ENCODE measurements at regions not wholly inside any gene's neighbourhood (a gene's known extent, or its start where the extent isn't known, plus 50 kb on each side); places are given as distances from the start of the nearest gene placed in this dataset.

GRCh38 chr4:34010751-34011519, 2233.4 kb downstream of the ARAP2 start:
- H3K4me1 Mint-ChIP-seq, result no peaks in the 10 kb centered on the region
- no peaks in the 10 kb centered on the region for H3K27me3 Mint-ChIP-seq
- no peak for DNase-seq (ENCODE audit: low spot score in 2 of 2)
- no peak overlapping the region for H3K27ac Mint-ChIP-seq (ENCODE audit: low read depth)
- no peaks in the 10 kb centered on the region for H3K36me3 Mint-ChIP-seq (ENCODE audit: insufficient read depth)
- H3K9me3 Mint-ChIP-seq, result peaks cover 10% of the 10 kb centered on the region
- H3K4me3 Mint-ChIP-seq, result no peak overlapping the region
- no peak for ATAC-seq (replicated peaks; ENCODE audit: extremely low read depth, poor library complexity, severe bottlenecking)

GRCh38 chr4:34035225-34035624, 2209.1 kb downstream of the ARAP2 start:
- Mint-ChIP-seq H3K9me3 (peaks cover 14% of the 10 kb centered on the region), H3K4me3 (no peak overlapping the region), H3K27ac (ENCODE audit: low read depth) (no peak overlapping the region), H3K4me1 (no peaks in the 10 kb centered on the region), H3K36me3 (ENCODE audit: insufficient read depth) (no peaks in the 10 kb centered on the region), H3K27me3 (no peaks in the 10 kb centered on the region)
- ATAC-seq (replicated peaks; ENCODE audit: extremely low read depth, poor library complexity, severe bottlenecking) (no peak), DNase-seq (ENCODE audit: low spot score in 2 of 2) (no peak)

DNA sequence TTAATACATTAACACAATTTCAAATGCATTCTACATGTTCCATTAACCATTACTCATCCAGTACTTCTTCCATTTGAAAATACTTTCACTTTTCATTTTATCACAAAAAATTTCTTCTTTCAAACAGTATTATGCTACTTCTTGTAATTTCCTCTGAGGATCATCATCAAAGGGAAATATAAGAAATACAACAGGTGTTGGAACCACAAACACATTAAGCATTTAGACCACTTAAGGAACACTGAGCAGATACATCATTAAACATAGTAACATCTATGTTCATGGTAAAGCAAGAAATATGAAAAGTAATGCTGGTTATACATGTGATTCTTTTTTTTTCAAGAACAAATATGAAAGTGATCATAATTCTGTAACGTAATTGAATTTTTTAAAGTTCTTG, 2207.0 kb downstream of the ARAP2 start:
- H3K9me3 Mint-ChIP-seq, result peaks cover 16% of the 10 kb centered on the region
- H3K4me1 Mint-ChIP-seq, result no peaks in the 10 kb centered on the region
- no peaks in the 10 kb centered on the region for H3K36me3 Mint-ChIP-seq (ENCODE audit: insufficient read depth)
- H3K27ac Mint-ChIP-seq (ENCODE audit: low read depth), result no peak overlapping the region
- H3K4me3 Mint-ChIP-seq, result no peak overlapping the region
- DNase-seq (ENCODE audit: low spot score in 2 of 2) (no peak), ATAC-seq (replicated peaks; ENCODE audit: extremely low read depth, poor library complexity, severe bottlenecking) (no peak)
- H3K27me3 Mint-ChIP-seq, result no peaks in the 10 kb centered on the region

GRCh38 chr4:34039766-34040165, 2204.5 kb downstream of the ARAP2 start:
- no peaks in the 10 kb centered on the region for H3K36me3 Mint-ChIP-seq (ENCODE audit: insufficient read depth)
- no peaks in the 10 kb centered on the region for H3K27me3 Mint-ChIP-seq
- H3K9me3 Mint-ChIP-seq, result peaks cover 24% of the 10 kb centered on the region
- no peaks in the 10 kb centered on the region for H3K4me1 Mint-ChIP-seq
- H3K4me3 Mint-ChIP-seq, result no peak overlapping the region
- ATAC-seq (replicated peaks; ENCODE audit: extremely low read depth, poor library complexity, severe bottlenecking) (no peak), DNase-seq (ENCODE audit: low spot score in 2 of 2) (no peak)
- no peak overlapping the region for H3K27ac Mint-ChIP-seq (ENCODE audit: low read depth)

DNA sequence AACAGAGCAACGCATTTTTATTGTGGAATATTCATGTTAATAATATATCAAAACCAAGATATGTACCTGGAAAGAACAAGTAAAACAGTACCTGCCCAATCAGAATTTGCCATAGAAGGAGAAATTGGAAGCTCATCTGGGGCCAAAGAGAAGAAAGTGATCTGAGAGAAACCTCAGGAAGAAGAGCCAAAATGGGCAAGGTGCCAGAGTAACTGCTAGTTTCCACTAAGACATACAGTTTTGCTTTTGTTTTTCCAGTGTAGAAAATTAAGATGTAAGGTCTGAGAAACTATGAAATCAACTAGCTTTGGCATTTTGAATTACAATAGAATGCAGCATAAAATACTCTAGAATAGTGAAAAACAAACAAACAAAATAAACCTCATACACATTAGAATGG, 2201.2 kb downstream of the ARAP2 start:
- no peak overlapping the region for H3K27ac Mint-ChIP-seq (ENCODE audit: low read depth)
- no peak overlapping the region for H3K4me3 Mint-ChIP-seq
- no peaks in the 10 kb centered on the region for H3K36me3 Mint-ChIP-seq (ENCODE audit: insufficient read depth)
- no peak for DNase-seq (ENCODE audit: low spot score in 2 of 2)
- no peak for ATAC-seq (replicated peaks; ENCODE audit: extremely low read depth, poor library complexity, severe bottlenecking)
- H3K27me3 Mint-ChIP-seq, result no peaks in the 10 kb centered on the region
- H3K9me3 Mint-ChIP-seq, result peaks cover 22% of the 10 kb centered on the region
- H3K4me1 Mint-ChIP-seq, result no peaks in the 10 kb centered on the region

DNA sequence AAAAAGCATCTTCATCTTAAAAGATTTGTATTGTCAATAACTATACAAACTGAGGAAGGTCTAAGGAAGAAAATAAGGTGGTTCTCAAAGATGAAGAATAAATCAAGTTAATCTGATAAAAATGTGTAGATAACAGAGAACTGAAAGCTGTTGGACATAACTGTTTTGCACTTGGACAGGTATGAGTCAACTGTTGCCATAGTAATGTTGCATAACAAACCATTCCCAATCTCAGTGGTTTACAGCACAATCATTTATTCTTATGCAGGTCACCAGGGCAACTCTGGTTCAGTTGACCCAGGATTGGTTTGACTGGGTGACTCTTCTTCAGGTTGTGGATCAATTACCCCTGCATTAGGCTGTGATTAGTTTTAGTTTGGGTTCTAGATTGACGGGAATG, 2197.7 kb downstream of the ARAP2 start:
- no peak for DNase-seq (ENCODE audit: low spot score in 2 of 2)
- peaks cover 17% of the 10 kb centered on the region for H3K9me3 Mint-ChIP-seq

GRCh38 chr4:34047363-34047762, 2197.0 kb downstream of the ARAP2 start:
- Mint-ChIP-seq H3K9me3 (peaks cover 13% of the 10 kb centered on the region), H3K4me1 (no peaks in the 10 kb centered on the region), H3K27me3 (no peaks in the 10 kb centered on the region), H3K4me3 (no peak overlapping the region), H3K36me3 (ENCODE audit: insufficient read depth) (no peaks in the 10 kb centered on the region), H3K27ac (ENCODE audit: low read depth) (no peak overlapping the region)
- ATAC-seq (replicated peaks; ENCODE audit: extremely low read depth, poor library complexity, severe bottlenecking) (no peak), DNase-seq (ENCODE audit: low spot score in 2 of 2) (no peak)

More for the DNA sequence above, 2197.7 kb downstream of the ARAP2 start:
- no peak overlapping the region for H3K27ac Mint-ChIP-seq (ENCODE audit: low read depth)
- H3K27me3 Mint-ChIP-seq, result no peaks in the 10 kb centered on the region
- H3K4me1 Mint-ChIP-seq, result no peaks in the 10 kb centered on the region
- no peaks in the 10 kb centered on the region for H3K36me3 Mint-ChIP-seq (ENCODE audit: insufficient read depth)
- no peak for ATAC-seq (replicated peaks; ENCODE audit: extremely low read depth, poor library complexity, severe bottlenecking)
- H3K4me3 Mint-ChIP-seq, result no peak overlapping the region

DNA sequence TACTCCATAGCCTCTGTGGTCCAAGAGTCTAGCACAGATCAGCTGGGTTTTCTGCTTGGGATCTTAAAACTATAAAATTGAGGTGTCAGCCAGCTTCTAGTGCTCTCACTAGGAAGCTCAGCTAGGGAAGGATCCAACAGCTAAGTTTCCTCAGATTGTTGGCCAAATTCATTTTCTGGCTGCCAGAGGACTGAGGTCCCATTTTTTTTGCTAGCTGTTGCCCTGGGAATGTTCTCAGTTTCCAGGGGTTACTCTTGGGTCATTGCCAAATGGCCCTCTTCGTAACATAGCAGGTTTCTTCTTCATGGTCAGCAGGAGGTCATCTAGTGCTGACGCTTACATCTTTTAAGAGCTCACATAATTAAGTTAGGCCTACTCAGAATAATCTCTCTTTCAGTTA, 2178.2 kb downstream of the ARAP2 start:
- DNase-seq (ENCODE audit: low spot score in 2 of 2), result no peak
- no peak overlapping the region for H3K4me3 Mint-ChIP-seq
- no peak for ATAC-seq (replicated peaks; ENCODE audit: extremely low read depth, poor library complexity, severe bottlenecking)
- no peaks in the 10 kb centered on the region for H3K4me1 Mint-ChIP-seq
- H3K27me3 Mint-ChIP-seq, result no peaks in the 10 kb centered on the region
- H3K27ac Mint-ChIP-seq (ENCODE audit: low read depth), result no peak overlapping the region
- peaks cover 8% of the 10 kb centered on the region for H3K9me3 Mint-ChIP-seq
- no peaks in the 10 kb centered on the region for H3K36me3 Mint-ChIP-seq (ENCODE audit: insufficient read depth)

- H3K9me3 Mint-ChIP-seq, result peaks cover 14% of the 10 kb centered on the region
- H3K27me3 Mint-ChIP-seq, result no peaks in the 10 kb centered on the region
- no peak overlapping the region for H3K27ac Mint-ChIP-seq (ENCODE audit: low read depth)
- H3K4me3 Mint-ChIP-seq, result no peak overlapping the region
- no peak for ATAC-seq (replicated peaks; ENCODE audit: extremely low read depth, poor library complexity, severe bottlenecking)
- no peaks in the 10 kb centered on the region for H3K36me3 Mint-ChIP-seq (ENCODE audit: insufficient read depth)
- no peaks in the 10 kb centered on the region for H3K4me1 Mint-ChIP-seq
- DNase-seq (ENCODE audit: low spot score in 2 of 2), result no peak
Measured at GRCh38 chr4:34091451-34091850, 2152.9 kb downstream of the ARAP2 start.

DNA sequence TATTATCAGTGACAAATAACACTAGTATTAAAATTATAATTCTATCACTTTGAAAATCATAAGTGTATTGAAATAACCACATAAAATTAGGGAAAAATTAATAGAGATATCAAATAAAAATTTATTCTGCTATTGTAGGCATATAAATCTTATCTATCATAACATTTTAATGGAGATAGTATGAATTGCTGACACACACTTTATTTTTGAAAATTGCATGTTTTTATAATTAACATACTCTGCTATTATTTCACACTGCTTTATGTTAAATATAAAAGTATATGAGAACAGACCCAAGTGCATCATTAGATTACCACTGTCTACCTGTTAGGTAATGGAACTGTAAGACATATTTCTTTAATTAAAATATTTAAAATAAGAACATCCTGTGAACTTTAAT, 2150.2 kb downstream of the ARAP2 start:
- Mint-ChIP-seq H3K4me3 (no peak overlapping the region), H3K9me3 (peaks cover 18% of the 10 kb centered on the region), H3K27ac (ENCODE audit: low read depth) (no peak overlapping the region), H3K27me3 (no peaks in the 10 kb centered on the region), H3K36me3 (ENCODE audit: insufficient read depth) (no peaks in the 10 kb centered on the region), H3K4me1 (no peaks in the 10 kb centered on the region)
- ATAC-seq (replicated peaks; ENCODE audit: extremely low read depth, poor library complexity, severe bottlenecking) (no peak), DNase-seq (ENCODE audit: low spot score in 2 of 2) (no peak)

DNA sequence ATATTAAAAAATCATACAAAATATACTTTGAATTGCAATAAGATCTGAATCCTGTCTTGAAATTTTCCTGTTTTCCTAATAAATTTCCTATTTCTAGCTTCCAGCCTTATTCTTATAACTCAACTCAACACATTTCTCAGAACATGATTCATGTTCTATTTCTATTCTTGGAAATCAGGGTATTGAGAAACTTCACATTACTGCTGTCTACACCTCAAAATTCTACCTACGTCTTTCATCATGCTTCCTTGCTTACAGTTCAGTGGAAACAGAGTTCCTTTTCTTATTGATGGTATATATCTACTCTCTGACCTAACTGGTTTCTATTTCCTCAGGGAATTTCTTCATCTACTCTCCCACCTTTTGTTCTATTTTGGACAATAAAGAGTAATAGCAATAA, 2139.0 kb downstream of the ARAP2 start:
- Mint-ChIP-seq H3K27ac (ENCODE audit: low read depth) (no peak overlapping the region), H3K9me3 (peaks cover 16% of the 10 kb centered on the region), H3K4me3 (no peak overlapping the region), H3K36me3 (ENCODE audit: insufficient read depth) (no peaks in the 10 kb centered on the region), H3K4me1 (no peaks in the 10 kb centered on the region), H3K27me3 (no peaks in the 10 kb centered on the region)
- DNase-seq (ENCODE audit: low spot score in 2 of 2) (no peak), ATAC-seq (replicated peaks; ENCODE audit: extremely low read depth, poor library complexity, severe bottlenecking) (no peak)

DNA sequence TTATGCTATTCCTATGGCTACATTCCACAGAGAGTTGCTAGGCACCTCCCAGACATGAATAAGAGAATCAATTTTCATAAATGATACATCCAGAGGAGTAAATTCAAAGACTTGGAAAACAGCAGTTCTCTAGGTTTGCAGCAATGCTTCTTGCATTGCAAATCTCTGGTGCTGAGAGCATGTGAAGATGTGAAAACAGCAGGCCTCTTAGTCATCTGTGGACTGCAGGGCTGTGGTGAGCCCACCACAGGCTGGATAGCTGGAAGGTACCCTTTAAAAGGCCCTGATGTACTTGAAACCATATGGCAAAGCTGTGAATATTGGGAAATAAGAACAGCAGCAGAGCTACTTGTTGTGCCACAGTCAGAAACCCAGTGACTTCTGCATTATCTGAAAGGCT, 2135.9 kb downstream of the ARAP2 start:
- Mint-ChIP-seq H3K36me3 (ENCODE audit: insufficient read depth) (no peaks in the 10 kb centered on the region), H3K27ac (ENCODE audit: low read depth) (no peak overlapping the region), H3K9me3 (peaks cover 10% of the 10 kb centered on the region), H3K27me3 (no peaks in the 10 kb centered on the region), H3K4me1 (no peaks in the 10 kb centered on the region), H3K4me3 (no peak overlapping the region)
- DNase-seq (ENCODE audit: low spot score in 2 of 2), result no peak
- no peak for ATAC-seq (replicated peaks; ENCODE audit: extremely low read depth, poor library complexity, severe bottlenecking)

- H3K27ac Mint-ChIP-seq (ENCODE audit: low read depth), result no peak overlapping the region
- DNase-seq (ENCODE audit: low spot score in 2 of 2) (no peak), ATAC-seq (replicated peaks; ENCODE audit: extremely low read depth, poor library complexity, severe bottlenecking) (no peak)
- H3K36me3 Mint-ChIP-seq (ENCODE audit: insufficient read depth), result no peaks in the 10 kb centered on the region
- H3K4me3 Mint-ChIP-seq, result no peak overlapping the region
- no peaks in the 10 kb centered on the region for H3K27me3 Mint-ChIP-seq
- no peaks in the 10 kb centered on the region for H3K9me3 Mint-ChIP-seq
- H3K4me1 Mint-ChIP-seq, result no peaks in the 10 kb centered on the region
Measured at GRCh38 chr4:34112573-34112972, 2131.7 kb downstream of the ARAP2 start.
